Activated CD4-positive, CD25-positive, alpha-beta regulatory T cell (primary cell): ENCODE measurements at regions not wholly inside any gene's neighbourhood (a gene's known extent, or its start where the extent isn't known, plus 50 kb on each side); places are given as distances from the start of the nearest gene placed in this dataset.

Experiments used
- DNase-seq, 4 experiments: peaks; one replicate each; lab custom pipeline; 2025; lab: John Stamatoyannopoulos, UW

GRCh38 chr9:95623640-95624039 is 106.9 kb upstream of the PTCH1 start:
- no peak for DNase-seq

GRCh38 chr9:95620722-95621121 is 104.0 kb upstream of the PTCH1 start:
- no peak for DNase-seq

GRCh38 chr9:95620314-95620713 is 103.5 kb upstream of the PTCH1 start:
- no peak for DNase-seq

- no peak for DNase-seq
These were observed 98.5 kb upstream of the PTCH1 start for GRCh38 chr9:95615246-95615645.

GRCh38 chr9:95613670-95614069 is 96.9 kb upstream of the PTCH1 start:
- DNase-seq: no peak

- no peak for DNase-seq
These were observed 94.6 kb upstream of the PTCH1 start for GRCh38 chr9:95611354-95611753.

- DNase-seq: no peak
These were observed 93.4 kb upstream of the PTCH1 start for GRCh38 chr9:95610006-95610785.

- DNase-seq: no peak
These were observed 92.7 kb upstream of the PTCH1 start for GRCh38 chr9:95609426-95609825.

- DNase-seq: no peak
These were observed 91.6 kb upstream of the PTCH1 start for GRCh38 chr9:95608341-95608740.

GRCh38 chr9:95607507-95607906 is 90.7 kb upstream of the PTCH1 start:
- DNase-seq: no peak

- no peak for DNase-seq
These were observed 89.9 kb upstream of the PTCH1 start for GRCh38 chr9:95606489-95607350.

GRCh38 chr9:95605816-95606488 is 89.2 kb upstream of the PTCH1 start:
- no peak for DNase-seq

- DNase-seq: no peak
These were observed 88.3 kb upstream of the PTCH1 start for GRCh38 chr9:95605101-95605500.

- DNase-seq: no peak
These were observed 81.5 kb upstream of the PTCH1 start for GRCh38 chr9:95598236-95598635.

- DNase-seq: no peak
These were observed 79.0 kb upstream of the PTCH1 start for GRCh38 chr9:95595721-95596295.

- DNase-seq: no peak
These were observed 76.2 kb upstream of the PTCH1 start for GRCh38 chr9:95592931-95593330.

- DNase-seq: no peak
These were observed 72.2 kb upstream of the PTCH1 start for GRCh38 chr9:95588724-95589588.

- no peak for DNase-seq
These were observed 70.5 kb upstream of the PTCH1 start for GRCh38 chr9:95587021-95587964.

- no peak for DNase-seq
These were observed 69.6 kb upstream of the PTCH1 start for GRCh38 chr9:95586326-95586725.

- DNase-seq: no peak
These were observed 69.1 kb upstream of the PTCH1 start for GRCh38 chr9:95585824-95586223.
